Fibroblast of the aortic adventitia (primary cell): ENCODE measurements at regions not wholly inside any gene's neighbourhood (a gene's known extent, or its start where the extent isn't known, plus 50 kb on each side); places are given as distances from the start of the nearest gene placed in this dataset.

Source experiments
- DNase-seq: peaks from one replicate; pipeline ENCODE4 v3.0.0-alpha.2; 2010; ENCODE audit warnings: low read depth
- H3K4me3 ChIP-seq: 2 replicates; pipeline ENCODE4 v1.5.1; 2011; ENCODE audit warnings: low read depth, mild to moderate bottlenecking, control low read depth, low read length, moderate library complexity
- CTCF ChIP-seq: IDR thresholded peaks from 2 replicates; pipeline ENCODE4 v1.5.1; 2011; ENCODE audit warnings: mild to moderate bottlenecking, low read length, control low read depth, inconsistent platforms; ENCODE audit not compliant: insufficient read depth

GRCh38 chr12:113525066-113525465 is 53.4 kb upstream of the LHX5 start:
- no peak for DNase-seq
- no peak overlapping the region for H3K4me3 ChIP-seq
- TF ChIP-seq CTCF, result no peak

GRCh38 chr12:113524495-113524894 is 52.8 kb upstream of the LHX5 start:
- TF ChIP-seq CTCF, result no peak
- no peak for DNase-seq
- no peak overlapping the region for H3K4me3 ChIP-seq

- DNase-seq, result no peak
- H3K4me3 ChIP-seq, result no peak overlapping the region
- TF ChIP-seq CTCF, result no peak
These were observed 50.0 kb upstream of the LHX5 start for GRCh38 chr12:113521708-113522107.
